ENCODE measurements at regions not wholly inside any gene's neighbourhood (a gene's known extent, or its start where the extent isn't known, plus 50 kb on each side); places are given as distances from the start of the nearest gene placed in this dataset.
"Not testable (repeated sequence)": the region's sequence is repeated elsewhere in the genome, so short reads cannot be mapped to it uniquely, and the experiment has no call there.

DNA sequence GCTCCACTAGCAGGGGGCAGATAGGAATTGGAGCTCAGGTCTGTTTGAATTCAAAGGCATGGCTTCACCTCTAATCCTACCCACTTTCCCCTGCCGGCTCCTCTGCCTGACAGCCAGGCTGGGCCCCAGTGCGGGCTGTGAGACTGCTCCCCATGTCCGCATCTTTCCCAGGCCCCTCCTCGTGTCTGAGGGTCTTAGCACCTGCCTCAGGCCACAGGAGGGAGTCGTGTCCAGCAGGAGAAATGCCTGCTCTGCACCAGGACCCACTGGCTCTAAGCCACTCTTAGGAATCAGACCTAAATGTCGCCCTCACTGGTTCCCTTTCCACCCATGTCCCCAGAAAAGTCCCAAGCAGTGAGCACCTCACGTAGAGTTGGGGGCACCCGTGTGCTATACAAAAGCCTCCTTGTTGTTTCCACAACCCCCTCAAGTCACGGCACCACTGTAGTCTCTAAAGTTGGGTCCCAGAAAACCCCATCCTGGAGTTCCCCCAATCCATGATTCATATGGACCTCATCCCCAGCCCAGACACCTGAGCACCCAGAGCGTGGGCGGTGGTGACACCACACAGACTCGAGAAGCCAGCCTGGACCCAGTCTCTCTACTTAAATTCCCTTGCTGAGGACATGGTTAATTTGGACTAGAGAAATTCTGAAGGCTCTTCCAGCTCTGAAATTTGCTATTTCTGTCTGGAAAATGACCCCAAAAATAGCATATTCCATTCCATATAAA, 466.4 kb upstream of the ZMIZ1 start:
- DNase-seq = no peak

DNA sequence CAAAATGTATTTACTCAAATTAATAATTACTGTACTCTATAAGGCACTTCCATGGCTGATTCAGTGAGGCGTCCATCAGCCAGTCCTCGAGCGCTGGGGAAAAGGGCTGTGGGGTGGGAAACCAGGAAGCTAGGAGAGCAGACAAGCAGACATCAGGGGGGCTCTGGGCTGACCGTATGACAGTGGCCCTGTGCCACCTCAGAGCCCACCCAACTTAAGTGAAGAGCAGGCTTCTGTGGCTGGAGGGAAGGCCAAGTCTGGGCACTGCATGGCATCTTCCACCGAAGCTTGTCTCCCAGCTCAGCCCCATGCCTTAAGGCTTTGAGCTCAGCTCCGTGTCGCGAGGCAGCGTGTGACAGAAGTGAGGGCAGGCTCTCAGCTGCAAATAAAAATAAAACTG, 464.5 kb upstream of the ZMIZ1 start:
- DNase-seq = no peak

DNA sequence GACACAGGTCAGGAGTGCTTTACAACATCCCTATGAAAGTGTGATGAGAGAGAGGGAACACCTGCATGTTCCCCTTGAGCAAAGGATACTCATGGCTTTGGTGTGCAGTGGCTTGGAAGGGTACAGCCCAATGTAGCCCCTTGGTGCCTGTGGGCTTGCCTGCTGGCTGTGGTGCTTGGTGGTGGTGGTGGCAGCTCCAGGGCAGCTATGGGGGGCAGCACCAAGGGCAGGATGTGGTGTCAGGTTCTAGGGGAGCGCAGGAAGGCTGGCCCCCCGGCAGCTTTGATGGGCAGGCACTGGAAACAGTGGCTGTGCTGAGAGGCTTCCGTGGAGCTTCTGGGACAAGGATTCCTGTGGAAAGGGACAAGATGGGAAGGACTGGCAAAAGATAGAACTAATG, 464.0 kb upstream of the ZMIZ1 start:
- no peak for DNase-seq

DNA sequence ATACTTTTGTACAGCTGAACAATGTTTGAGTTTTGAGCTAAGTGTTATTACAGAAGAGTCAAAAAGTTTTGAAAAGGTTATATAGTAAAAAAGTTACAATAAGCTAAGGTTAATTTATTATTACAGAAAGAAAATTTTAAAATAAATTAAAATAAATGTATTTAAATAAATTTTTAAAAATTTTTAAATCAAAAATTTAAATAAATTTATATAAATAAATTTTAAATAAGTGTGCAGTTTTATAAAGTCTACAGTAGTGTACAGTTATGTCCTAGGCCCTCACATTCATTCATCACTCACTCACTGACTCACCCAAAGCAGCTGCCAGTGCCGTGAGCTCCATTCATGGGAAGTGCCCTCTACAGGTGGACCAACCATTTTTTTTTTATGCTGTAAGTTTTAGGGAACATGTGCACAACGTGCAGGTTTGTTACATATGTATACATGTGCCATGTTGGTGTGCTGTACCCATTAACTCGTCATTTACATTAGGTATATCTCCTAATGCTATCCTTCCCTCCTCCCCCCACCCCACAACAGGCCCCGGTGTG, 462.9 kb upstream of the ZMIZ1 start:
- DNase-seq = peak; percentile 34

GRCh38 chr10:78606766-78607165, 462.0 kb upstream of the ZMIZ1 start:
- DNase-seq = not testable (repeated sequence)

DNA sequence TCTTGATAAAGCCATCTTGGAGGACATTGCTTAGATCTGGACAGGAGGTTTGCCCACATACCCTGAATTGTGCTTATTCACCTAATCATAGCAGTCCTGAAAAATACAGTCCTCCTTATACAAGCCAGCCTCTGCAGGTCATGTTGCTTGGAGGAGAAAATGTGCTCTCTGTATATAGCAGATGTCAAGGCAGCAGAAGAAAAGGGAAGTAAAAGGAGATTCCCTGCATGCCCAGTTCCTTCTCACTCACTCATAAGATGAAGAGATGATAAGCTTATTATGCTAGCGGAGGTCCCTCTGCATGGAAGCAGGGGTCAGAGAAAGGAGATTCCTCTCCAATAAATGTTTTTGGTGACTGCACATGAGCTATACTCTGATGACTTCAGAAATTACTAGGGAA, 458.8 kb upstream of the ZMIZ1 start:
- DNase-seq = no peak

GRCh38 chr10:78613132-78613531, 455.6 kb upstream of the ZMIZ1 start:
- DNase-seq = no peak

GRCh38 chr10:78614267-78614666, 454.5 kb upstream of the ZMIZ1 start:
- DNase-seq = no peak

DNA sequence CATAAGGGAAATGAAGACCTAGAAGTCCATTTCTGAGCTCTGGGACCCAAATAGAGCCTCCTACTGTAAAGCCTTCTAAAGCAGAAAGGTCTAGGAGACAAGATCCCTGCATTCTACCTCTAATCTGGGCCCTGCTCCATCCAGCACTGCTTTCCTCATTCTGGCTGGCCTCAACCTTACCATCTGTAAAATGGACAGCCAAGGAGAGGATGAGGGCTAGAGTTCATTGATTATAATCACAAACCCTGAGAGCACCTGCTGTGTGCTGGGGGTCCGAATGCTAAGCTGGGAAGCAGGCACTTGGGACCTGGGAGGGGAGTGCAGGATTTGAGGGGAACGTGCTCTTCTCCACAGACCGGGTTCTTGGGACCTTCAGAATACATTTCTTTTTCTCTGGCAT, 454.0 kb upstream of the ZMIZ1 start:
- no peak for DNase-seq

GRCh38 chr10:78616125-78616695, 452.6 kb upstream of the ZMIZ1 start:
- DNase-seq = no peak

GRCh38 chr10:78617115-78617514, 451.7 kb upstream of the ZMIZ1 start:
- no peak for DNase-seq

DNA sequence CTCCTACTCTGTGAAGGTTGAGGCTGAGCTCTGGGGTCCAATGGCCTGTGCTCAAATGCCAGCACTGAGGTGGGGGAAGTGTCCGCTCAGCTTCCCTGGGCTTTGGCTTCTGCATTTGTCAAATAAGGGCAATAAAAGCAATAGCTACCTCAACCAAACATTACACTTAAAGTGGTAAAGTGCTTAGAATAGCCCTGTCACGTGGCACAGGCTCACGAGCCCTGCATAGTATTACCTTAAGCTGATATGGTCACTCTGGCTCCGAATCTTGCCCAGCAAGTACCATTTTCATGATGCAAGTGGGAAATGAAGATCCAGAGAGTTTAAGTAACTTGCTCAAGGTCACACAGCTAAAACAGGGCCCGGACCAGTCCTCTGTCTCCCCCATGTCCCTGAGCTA, 451.1 kb upstream of the ZMIZ1 start:
- DNase-seq = no peak

- no peak for DNase-seq
Observed at GRCh38 chr10:78618050-78618449, 450.7 kb upstream of the ZMIZ1 start.

- DNase-seq = no peak
Observed at GRCh38 chr10:78619115-78619851, 449.5 kb upstream of the ZMIZ1 start.

DNA sequence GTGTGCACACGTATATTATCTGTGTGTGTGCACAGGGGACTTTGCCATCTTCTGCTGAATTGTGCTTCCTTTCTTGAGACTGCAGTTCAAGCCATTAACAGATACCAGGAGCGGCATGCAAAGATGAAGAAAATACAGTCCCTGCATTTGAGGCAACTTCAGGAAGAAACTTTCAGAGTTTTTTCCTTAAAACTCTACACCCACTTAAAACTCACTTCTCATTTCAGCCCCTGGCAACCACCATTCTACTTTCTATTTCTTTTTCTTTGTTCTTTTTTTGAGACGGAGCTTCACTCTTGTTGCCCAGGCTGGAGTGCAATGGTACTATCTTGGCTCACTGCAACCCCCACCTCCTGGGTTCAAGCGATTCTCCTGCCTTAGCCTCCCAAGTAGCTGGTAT, 448.9 kb upstream of the ZMIZ1 start:
- no peak for DNase-seq

DNA sequence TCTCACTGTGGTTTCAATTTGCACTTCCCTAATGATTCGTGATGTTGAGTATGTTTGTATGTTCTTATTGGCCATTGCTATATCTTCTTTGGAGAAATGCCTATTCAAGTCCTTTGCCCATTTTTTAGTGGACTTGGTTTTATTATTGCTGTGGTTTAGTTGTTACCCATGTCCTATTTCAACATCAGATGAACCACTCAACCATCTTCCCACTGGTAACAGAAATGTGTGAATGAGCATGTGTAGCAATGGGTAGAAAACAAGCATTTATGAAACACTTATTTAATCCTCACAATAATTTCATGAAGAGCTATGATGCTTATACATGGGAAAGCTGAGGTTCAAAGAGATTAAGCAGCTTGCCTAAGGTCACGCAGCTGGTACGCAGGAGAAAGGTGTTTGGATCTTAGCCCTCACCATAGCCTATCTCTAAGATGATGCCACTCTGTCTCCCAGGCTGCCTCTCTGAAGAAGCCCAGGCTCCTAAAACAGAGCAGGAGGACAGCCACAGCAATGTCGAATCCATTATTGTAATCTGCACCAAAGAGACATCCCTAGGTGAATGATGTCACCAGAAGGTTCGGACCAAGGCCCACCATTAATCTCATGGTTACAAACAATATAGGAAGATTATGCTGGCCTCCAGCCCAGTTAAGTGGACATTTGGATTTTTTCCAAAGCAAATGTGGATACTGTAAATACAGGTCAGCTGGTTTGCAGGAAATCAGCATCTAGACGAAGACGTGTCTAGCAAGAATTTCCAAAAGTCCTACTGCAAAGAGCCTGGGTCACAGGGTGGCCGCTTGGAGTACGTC, 447.6 kb upstream of the ZMIZ1 start:
- no peak for DNase-seq

- DNase-seq = peak; percentile 83
Observed at GRCh38 chr10:78623578-78624215, 445.1 kb upstream of the ZMIZ1 start.

DNA sequence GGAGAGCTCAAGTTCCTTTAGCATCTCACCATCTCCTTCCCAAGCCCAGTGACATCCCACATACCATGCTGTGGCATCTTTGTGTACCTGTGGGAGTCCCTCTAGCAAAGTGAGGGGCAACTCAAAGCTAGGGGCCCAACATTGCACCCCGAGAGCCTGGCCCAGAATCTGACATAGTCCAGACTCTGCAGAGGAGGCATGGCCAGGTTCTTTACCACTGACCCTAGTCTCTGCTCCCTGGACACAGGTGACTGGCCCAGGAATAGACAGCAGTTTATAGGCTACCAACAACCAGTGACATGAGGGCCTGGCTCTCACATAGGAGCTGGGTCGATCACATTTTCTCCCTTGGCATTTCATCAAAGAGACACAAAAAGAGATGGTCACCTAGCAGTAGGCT, 444.0 kb upstream of the ZMIZ1 start:
- no peak for DNase-seq

- no peak for DNase-seq
Observed at GRCh38 chr10:78626471-78626870, 442.3 kb upstream of the ZMIZ1 start.

DNA sequence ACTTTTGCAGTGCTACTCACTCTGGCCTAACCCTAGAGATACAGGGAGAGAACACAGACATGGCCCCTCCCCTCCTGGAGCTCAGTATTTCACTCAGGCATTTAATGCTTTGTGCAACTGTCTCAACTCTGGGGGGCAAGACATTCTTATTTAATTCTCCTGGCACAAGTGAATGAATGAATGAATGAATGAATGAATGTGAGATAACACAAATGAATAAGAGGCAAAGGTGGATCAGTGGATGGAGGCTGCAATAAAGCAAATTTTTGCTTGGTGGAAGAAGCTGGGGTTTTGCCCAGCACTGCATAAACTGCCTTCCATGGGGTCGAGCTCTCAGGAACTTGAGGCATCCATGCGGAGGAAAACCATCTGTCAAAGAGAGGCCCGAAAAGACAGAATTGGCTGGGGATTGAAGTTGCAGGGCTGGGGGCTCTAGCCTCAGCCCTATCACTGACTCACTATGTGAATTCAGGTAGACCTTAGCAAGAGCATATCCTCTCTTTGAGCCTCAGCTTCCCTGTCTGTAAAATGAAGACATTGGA, 441.4 kb upstream of the ZMIZ1 start:
- DNase-seq = no peak

DNA sequence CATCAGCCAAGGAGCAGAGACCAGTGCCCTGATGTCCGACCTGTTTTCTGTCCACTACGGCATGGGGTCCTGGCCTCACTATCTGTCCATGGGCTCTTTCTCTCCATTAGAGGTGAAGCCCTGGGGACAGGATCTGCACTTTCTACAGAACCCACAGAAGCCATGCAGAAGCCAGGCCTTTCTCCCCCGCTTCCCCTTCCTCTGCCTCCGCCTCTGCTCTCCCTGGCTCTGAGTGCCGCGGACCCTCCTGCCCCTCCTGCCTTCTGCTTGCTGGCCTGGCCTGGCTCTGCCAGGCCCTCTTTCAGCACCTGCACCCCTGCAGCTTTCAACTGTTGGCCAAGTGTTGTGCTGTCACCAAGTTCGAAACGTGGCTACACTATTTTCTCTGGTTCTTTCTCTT, 439.8 kb upstream of the ZMIZ1 start:
- no peak for DNase-seq

DNA sequence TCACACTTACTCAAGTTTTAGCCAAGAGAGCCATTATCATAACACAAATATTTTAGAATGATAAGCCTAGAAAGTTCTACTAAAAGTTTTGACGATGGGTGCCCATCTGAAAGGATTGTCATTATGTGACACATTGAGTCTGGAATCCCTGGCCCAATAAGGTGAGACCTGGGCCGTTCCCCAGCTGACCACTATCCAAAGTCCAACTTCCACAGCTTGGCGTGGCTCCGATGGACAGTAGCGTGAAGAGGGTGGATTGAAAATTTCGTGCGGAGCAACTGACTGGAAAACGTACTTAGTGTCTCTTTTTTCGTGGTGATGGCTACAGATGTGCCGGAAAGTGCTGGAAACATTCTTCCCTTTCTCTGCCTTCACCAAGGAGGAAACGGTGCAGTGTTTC, 439.0 kb upstream of the ZMIZ1 start:
- DNase-seq = no peak
